ENCODE measurements at regions not wholly inside any gene's neighbourhood (a gene's known extent, or its start where the extent isn't known, plus 50 kb on each side); places are given as distances from the start of the nearest gene placed in this dataset.
"Not testable (repeated sequence)": the region's sequence is repeated elsewhere in the genome, so short reads cannot be mapped to it uniquely, and the experiment has no call there.

DNA sequence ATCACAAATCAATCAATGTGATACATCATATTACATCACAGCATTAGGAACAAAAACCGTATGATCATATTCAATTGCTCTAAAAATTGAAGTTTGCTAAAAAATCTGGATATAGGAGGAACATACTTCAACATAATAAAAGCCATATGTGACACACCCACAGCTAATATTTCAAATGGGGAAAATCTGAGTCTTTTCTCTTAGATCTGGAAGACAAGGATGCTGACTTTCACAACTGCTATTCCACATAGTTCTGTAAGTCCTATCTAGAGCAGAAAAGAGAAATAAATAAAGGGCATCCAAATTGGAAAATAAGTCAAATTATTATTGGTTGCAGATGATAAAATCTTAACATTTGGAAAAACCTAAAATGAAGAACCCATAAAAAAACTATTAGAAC lies 256.8 kb upstream of the SGO1 start:
- H3K4me1 ChIP-seq = no peaks in the 10 kb centered on the region
- H3K4me3 ChIP-seq = no peak overlapping the region
- H3K27ac ChIP-seq = no peak overlapping the region
- intact Hi-C loops (cut with DNase I) = no loop called here
- H3K9me3 ChIP-seq = no peaks in the 10 kb centered on the region
- H3K27me3 ChIP-seq = no peaks in the 10 kb centered on the region
- H3K36me3 ChIP-seq = no peaks in the 10 kb centered on the region
- TF ChIP-seq, protein P1, sequence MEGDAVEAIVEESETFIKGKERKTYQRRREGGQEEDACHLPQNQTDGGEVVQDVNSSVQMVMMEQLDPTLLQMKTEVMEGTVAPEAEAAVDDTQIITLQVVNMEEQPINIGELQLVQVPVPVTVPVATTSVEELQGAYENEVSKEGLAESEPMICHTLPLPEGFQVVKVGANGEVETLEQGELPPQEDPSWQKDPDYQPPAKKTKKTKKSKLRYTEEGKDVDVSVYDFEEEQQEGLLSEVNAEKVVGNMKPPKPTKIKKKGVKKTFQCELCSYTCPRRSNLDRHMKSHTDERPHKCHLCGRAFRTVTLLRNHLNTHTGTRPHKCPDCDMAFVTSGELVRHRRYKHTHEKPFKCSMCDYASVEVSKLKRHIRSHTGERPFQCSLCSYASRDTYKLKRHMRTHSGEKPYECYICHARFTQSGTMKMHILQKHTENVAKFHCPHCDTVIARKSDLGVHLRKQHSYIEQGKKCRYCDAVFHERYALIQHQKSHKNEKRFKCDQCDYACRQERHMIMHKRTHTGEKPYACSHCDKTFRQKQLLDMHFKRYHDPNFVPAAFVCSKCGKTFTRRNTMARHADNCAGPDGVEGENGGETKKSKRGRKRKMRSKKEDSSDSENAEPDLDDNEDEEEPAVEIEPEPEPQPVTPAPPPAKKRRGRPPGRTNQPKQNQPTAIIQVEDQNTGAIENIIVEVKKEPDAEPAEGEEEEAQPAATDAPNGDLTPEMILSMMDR (IDR thresholded peaks at IDR 0.05) = no peak
- DNase-seq (ENCODE audit: low spot score in 2 of 2) = no peak

DNA sequence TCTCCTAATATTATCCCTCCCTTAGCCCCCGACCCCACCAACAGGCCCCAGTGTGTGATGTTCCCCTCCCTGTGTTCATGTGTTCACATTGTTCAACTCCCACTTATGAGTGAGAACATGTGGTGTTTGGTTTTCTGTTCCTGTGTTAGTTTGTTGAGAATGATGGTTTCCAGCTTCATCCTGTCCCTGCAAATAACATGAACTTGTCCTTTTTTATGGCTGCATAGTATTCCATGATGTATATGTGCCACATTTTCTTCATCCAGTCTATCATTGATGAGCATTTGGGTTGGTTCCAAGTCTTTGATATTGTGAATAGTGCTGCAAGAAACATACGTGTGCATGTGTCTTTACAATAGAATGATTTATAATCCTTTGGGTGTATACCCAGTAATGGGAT lies 241.3 kb upstream of the SGO1 start:
- H3K36me3 ChIP-seq; intact Hi-C loops (cut with DNase I); DNase-seq (ENCODE audit: low spot score in 2 of 2); H3K4me1 ChIP-seq; H3K27ac ChIP-seq; H3K4me3 ChIP-seq; H3K27me3 ChIP-seq; H3K9me3 ChIP-seq: not testable (repeated sequence)

DNA sequence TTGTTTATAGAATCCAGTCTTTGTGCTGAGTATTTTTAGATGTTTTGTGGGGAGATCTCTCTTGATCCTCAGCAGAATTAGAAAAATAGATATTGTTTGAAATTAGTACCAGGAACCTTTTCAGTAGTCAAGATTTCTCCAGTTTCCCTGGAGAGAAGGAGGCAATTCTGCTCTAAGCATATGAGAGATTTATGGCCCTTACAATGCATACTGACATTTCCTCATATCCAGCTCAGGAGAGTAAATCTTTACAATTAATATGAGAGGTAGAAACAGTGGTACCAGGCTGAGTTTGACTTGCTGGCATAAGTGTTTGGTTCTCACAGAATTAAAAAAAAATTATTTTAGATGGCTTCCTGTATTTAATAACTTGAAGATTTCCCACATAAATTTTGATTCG lies 239.1 kb upstream of the SGO1 start:
- no peak overlapping the region for H3K4me3 ChIP-seq
- DNase-seq (ENCODE audit: low spot score in 2 of 2) = no peak
- no peaks in the 10 kb centered on the region for H3K4me1 ChIP-seq
- intact Hi-C loops (cut with DNase I) = no loop called here
- TF ChIP-seq, protein P1 (IDR thresholded peaks at IDR 0.05) = no peak
- H3K9me3 ChIP-seq = peaks cover 0 to 9% of the 10 kb centered on the region in 2 donors
- H3K27ac ChIP-seq = no peak overlapping the region
- H3K36me3 ChIP-seq = no peaks in the 10 kb centered on the region
- no peaks in the 10 kb centered on the region for H3K27me3 ChIP-seq

DNA sequence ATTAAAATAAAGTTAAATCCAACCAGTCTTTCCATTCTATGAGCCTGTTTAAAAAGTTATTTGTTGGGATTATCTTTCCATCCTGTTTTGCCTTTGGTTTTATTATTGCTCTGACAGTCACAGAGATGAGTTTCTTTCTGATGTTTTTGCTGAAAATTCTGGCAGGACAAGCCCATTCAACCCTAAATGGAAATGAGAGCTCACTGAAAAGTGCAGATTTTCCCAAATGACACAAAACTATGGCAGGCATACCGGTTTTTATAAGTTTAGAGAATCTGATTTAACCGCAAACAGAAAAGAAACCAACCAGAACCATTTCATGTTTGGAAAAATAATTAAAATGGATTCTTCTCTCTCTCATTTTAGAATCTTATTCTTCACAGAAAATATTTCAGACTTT lies 238.1 kb upstream of the SGO1 start:
- no peak overlapping the region for H3K27ac ChIP-seq
- H3K9me3 ChIP-seq = peaks cover 0 to 9% of the 10 kb centered on the region in 2 donors
- H3K4me3 ChIP-seq = no peak overlapping the region
- H3K4me1 ChIP-seq = no peaks in the 10 kb centered on the region
- no peaks in the 10 kb centered on the region for H3K36me3 ChIP-seq
- DNase-seq (ENCODE audit: low spot score in 2 of 2) = no peak
- TF ChIP-seq, protein P1 (IDR thresholded peaks at IDR 0.05) = no peak
- H3K27me3 ChIP-seq = no peaks in the 10 kb centered on the region
- intact Hi-C loops (cut with DNase I) = no loop called here

DNA sequence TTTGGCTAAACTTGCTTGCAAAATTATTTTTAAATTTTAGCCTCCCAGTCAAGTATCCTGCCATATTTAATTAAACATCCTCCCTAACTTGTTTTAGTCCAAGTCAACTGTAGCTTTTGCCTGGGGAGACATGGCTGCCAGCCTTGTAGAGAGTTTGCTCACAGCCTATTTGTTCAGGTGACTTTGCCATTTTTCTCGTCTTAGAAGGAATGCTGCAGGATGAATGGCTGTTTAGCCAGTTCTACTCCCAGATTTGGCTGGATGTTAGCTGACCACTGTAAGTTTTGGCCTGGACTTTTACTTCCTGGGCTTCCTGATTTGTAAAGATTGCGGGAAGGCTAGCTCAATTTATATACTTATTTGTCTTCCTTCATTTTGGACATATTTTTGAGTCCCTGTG lies 236.4 kb upstream of the SGO1 start:
- TF ChIP-seq, protein P1 (IDR thresholded peaks at IDR 0.05) = no peak
- peaks cover 0 to 5% of the 10 kb centered on the region in 2 donors for H3K9me3 ChIP-seq
- no peak overlapping the region for H3K4me3 ChIP-seq
- no peak overlapping the region for H3K27ac ChIP-seq
- intact Hi-C loops (cut with DNase I) = no loop called here
- H3K36me3 ChIP-seq = no peaks in the 10 kb centered on the region
- no peaks in the 10 kb centered on the region for H3K27me3 ChIP-seq
- H3K4me1 ChIP-seq = no peaks in the 10 kb centered on the region
- no peak for DNase-seq (ENCODE audit: low spot score in 2 of 2)

DNA sequence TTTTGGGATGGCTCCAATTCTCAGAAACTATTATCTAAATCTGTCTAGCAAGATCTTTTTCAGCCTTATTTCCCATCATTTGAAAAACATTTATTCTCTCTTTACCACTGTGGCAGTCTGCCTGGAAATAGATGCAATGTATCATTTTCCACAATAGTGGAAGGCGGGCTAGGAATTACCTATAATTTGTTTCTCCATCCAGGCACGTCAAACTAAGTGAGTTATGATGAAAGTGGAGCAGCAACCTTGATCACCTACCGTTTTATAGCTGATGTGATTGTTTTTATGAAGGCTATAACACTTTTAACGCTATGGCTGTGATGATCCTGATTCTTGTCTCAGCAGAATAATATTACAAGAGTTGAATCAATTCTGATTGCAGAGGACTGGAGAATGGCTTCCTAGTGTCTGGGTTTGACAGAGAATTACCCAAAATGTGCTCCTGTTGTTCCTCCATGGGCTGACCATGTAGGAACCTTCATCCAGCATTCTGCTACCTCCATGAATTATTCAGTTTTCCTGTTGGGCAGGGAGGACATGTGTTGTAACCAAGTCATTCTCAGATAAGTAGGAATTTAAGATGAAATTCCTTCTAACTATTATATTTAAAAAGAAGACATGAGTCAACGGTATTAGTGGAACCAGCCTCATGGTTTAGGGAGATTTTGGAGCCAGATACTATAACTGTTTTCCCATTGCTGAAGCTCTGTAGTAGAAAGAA lies 231.5 kb upstream of the SGO1 start:
- Histone ChIP-seq H3K27ac (no peak overlapping the region), H3K4me1 (no peaks in the 10 kb centered on the region), H3K27me3 (no peaks in the 10 kb centered on the region), H3K4me3 (no peak overlapping the region), H3K9me3 (no peaks in the 10 kb centered on the region), H3K36me3 (no peaks in the 10 kb centered on the region)
- TF ChIP-seq, protein P1 (IDR thresholded peaks at IDR 0.05) = no peak
- intact Hi-C loops (cut with DNase I) = no loop called here
- DNase-seq (ENCODE audit: low spot score in 2 of 2) = no peak

Data from ascending aorta (tissue), 2 donors.